ENCODE measurements at regions not wholly inside any gene's neighbourhood (a gene's known extent, or its start where the extent isn't known, plus 50 kb on each side); places are given as distances from the start of the nearest gene placed in this dataset.

DNA sequence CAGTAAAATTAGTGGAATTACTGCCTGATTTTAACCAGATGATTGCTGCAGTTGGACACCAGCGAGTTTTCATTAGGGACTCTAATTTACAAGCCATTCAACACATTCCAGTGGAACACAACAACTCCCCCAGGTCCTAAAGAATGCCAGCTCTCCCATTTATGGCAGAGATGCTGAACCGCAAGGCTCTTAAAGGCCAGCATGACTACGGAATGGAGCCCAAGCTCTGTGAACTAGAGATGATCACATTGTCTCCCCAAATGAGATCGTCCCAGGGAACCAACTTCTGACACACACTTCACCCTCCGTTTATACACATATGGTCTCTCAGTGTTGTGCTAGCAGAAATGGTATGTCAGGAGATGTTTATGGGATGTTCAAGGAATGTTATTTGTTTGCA, 446.2 kb upstream of the NR2F2 start:
- no CpG with 5 or more reads among the region's 5 CpGs for WGBS (ENCODE audit: extremely low coverage, insufficient coverage, insufficient read length)
- H3K4me2 ChIP-seq (ENCODE audit: low read length): no peak overlapping the region
- H3K79me2 ChIP-seq (ENCODE audit: control insufficient read depth, insufficient read depth, low read length, poor library complexity): no peaks in the 10 kb centered on the region
- no peak overlapping the region for H4K12ac ChIP-seq (ENCODE audit: low read depth, low read length)
- peaks cover 6% of the 10 kb centered on the region for H3K79me1 ChIP-seq (ENCODE audit: low read length)
- H3K18ac ChIP-seq (ENCODE audit: low read length): no peak overlapping the region
- H2AFZ ChIP-seq (ENCODE audit: insufficient read depth, low read length, poor library complexity): no peak overlapping the region
- H3K9me3 ChIP-seq (ENCODE audit: insufficient read depth, low read depth, low read length): no peaks in the 10 kb centered on the region
- no peaks in the 10 kb centered on the region for H3K27me3 ChIP-seq (ENCODE audit: insufficient read depth, low read length)
- no peak overlapping the region for H3K4me3 ChIP-seq (ENCODE audit: low read depth, low read length)
- H3K23ac ChIP-seq (ENCODE audit: low read length): no peak overlapping the region
- no peak for DNase-seq
- H2AK5ac ChIP-seq (ENCODE audit: low read length): no peak overlapping the region
- no peak overlapping the region for H3K14ac ChIP-seq (ENCODE audit: low read length)
- H4K91ac ChIP-seq (ENCODE audit: low read depth, low read length): no peak overlapping the region
- no peak overlapping the region for H2BK12ac ChIP-seq (ENCODE audit: low read length)
- no peak overlapping the region for H2BK5ac ChIP-seq (ENCODE audit: low read depth, low read length, poor library complexity)
- no peak overlapping the region for H3K27ac ChIP-seq (ENCODE audit: low read depth, low read length)
- no peak overlapping the region for H2BK120ac ChIP-seq (ENCODE audit: insufficient read depth, low read length, poor library complexity)
- H3K4ac ChIP-seq (ENCODE audit: low read depth, low read length): no peak overlapping the region
- H3K36me3 ChIP-seq (ENCODE audit: control insufficient read depth in 1 of 2, insufficient read depth in 2 of 2, low read length in 2 of 2): no peaks in the 10 kb centered on the region
- peaks cover 7 to 8% of the 10 kb centered on the region in 2 experiments for H3K4me1 ChIP-seq (ENCODE audit: control insufficient read depth in 1 of 2, insufficient read depth in 2 of 2, low read length in 2 of 2)
- no peak overlapping the region for H3K9ac ChIP-seq (ENCODE audit: low read length)
- no peak overlapping the region for H4K8ac ChIP-seq (ENCODE audit: low read depth, low read length)

GRCh38 chr15:95887666-95888390, 442.7 kb upstream of the NR2F2 start:
- Histone ChIP-seq H3K14ac (ENCODE audit: low read length) (no peak overlapping the region), H3K79me2 (ENCODE audit: control insufficient read depth, insufficient read depth, low read length, poor library complexity) (no peaks in the 10 kb centered on the region), H3K4ac (ENCODE audit: low read depth, low read length) (no peak overlapping the region), H3K23ac (ENCODE audit: low read length) (no peak overlapping the region), H2BK120ac (ENCODE audit: insufficient read depth, low read length, poor library complexity) (no peak overlapping the region), H4K12ac (ENCODE audit: low read depth, low read length) (no peak overlapping the region), H3K27me3 (ENCODE audit: insufficient read depth, low read length) (no peaks in the 10 kb centered on the region), H3K9ac (ENCODE audit: low read length) (no peak overlapping the region), H3K4me1 (ENCODE audit: control insufficient read depth in 1 of 2, insufficient read depth in 2 of 2, low read length in 2 of 2) (peaks cover 7 to 8% of the 10 kb centered on the region in 2 experiments), H3K27ac (ENCODE audit: low read depth, low read length) (no peak overlapping the region), H2AFZ (ENCODE audit: insufficient read depth, low read length, poor library complexity) (no peak overlapping the region), H4K91ac (ENCODE audit: low read depth, low read length) (peak overlapping the region; percentile 33), H3K4me3 (ENCODE audit: low read depth, low read length) (no peak overlapping the region), H3K36me3 (ENCODE audit: control insufficient read depth in 1 of 2, insufficient read depth in 2 of 2, low read length in 2 of 2) (no peaks in the 10 kb centered on the region), H2AK5ac (ENCODE audit: low read length) (no peak overlapping the region), H2BK12ac (ENCODE audit: low read length) (peak overlapping the region; percentile 38), H3K79me1 (ENCODE audit: low read length) (peaks cover 5% of the 10 kb centered on the region), H4K8ac (ENCODE audit: low read depth, low read length) (no peak overlapping the region), H3K4me2 (ENCODE audit: low read length) (no peak overlapping the region), H3K18ac (ENCODE audit: low read length) (no peak overlapping the region), H3K9me3 (ENCODE audit: insufficient read depth, low read depth, low read length) (no peaks in the 10 kb centered on the region), H2BK5ac (ENCODE audit: low read depth, low read length, poor library complexity) (no peak overlapping the region)
- peak; percentile 7 to 70 for DNase-seq
- whole genome bisulfite sequencing (ENCODE audit: extremely low coverage, insufficient coverage, insufficient read length): no CpG with 5 or more reads among the region's 7 CpGs

GRCh38 chr15:95888762-95889161, 441.7 kb upstream of the NR2F2 start:
- Histone ChIP-seq H2BK120ac (ENCODE audit: insufficient read depth, low read length, poor library complexity) (no peak overlapping the region), H3K79me2 (ENCODE audit: control insufficient read depth, insufficient read depth, low read length, poor library complexity) (no peaks in the 10 kb centered on the region), H2AK5ac (ENCODE audit: low read length) (no peak overlapping the region), H2BK12ac (ENCODE audit: low read length) (no peak overlapping the region), H4K8ac (ENCODE audit: low read depth, low read length) (no peak overlapping the region), H3K9ac (ENCODE audit: low read length) (no peak overlapping the region), H2AFZ (ENCODE audit: insufficient read depth, low read length, poor library complexity) (no peak overlapping the region), H2BK5ac (ENCODE audit: low read depth, low read length, poor library complexity) (no peak overlapping the region), H3K36me3 (ENCODE audit: control insufficient read depth in 1 of 2, insufficient read depth in 2 of 2, low read length in 2 of 2) (no peaks in the 10 kb centered on the region), H3K27ac (ENCODE audit: low read depth, low read length) (no peak overlapping the region), H3K18ac (ENCODE audit: low read length) (no peak overlapping the region), H3K4ac (ENCODE audit: low read depth, low read length) (no peak overlapping the region), H3K9me3 (ENCODE audit: insufficient read depth, low read depth, low read length) (no peaks in the 10 kb centered on the region), H3K4me3 (ENCODE audit: low read depth, low read length) (no peak overlapping the region), H3K27me3 (ENCODE audit: insufficient read depth, low read length) (no peaks in the 10 kb centered on the region), H3K79me1 (ENCODE audit: low read length) (peaks cover 2% of the 10 kb centered on the region), H3K4me1 (ENCODE audit: control insufficient read depth in 1 of 2, insufficient read depth in 2 of 2, low read length in 2 of 2) (peaks cover 4 to 5% of the 10 kb centered on the region in 2 experiments), H4K91ac (ENCODE audit: low read depth, low read length) (no peak overlapping the region), H4K12ac (ENCODE audit: low read depth, low read length) (no peak overlapping the region), H3K4me2 (ENCODE audit: low read length) (no peak overlapping the region), H3K14ac (ENCODE audit: low read length) (no peak overlapping the region), H3K23ac (ENCODE audit: low read length) (no peak overlapping the region)
- DNase-seq: no peak
- no CpG with 5 or more reads among the region's 1 CpG for WGBS (ENCODE audit: extremely low coverage, insufficient coverage, insufficient read length)

DNA sequence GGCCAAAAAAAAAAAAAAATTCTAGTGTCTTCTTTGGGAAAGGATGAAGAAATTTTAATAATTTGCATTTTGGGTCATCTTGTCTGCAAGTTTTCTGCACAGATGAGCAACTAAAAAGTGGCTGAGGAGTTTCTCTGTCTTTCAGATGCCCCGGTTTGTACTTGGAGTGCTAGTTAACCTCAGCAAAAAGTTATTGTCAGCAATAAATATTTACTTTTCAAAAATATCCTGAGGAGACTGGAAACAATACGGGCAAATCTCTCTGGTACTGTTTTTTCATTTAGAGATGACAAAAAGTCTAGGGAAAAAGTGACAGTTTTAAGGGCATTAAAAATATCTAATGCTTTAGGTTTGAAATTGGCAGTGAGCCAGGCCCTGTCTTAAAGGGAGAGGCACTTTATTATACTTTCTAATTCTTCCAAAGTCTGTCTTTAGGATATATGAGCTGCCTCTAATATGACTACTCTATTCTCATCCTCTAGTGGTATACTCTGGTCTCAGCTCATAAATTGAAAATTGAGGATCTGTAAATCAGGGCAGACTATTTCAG, 436.0 kb upstream of the NR2F2 start:
- H3K79me1 ChIP-seq (ENCODE audit: low read length): no peaks in the 10 kb centered on the region
- H4K8ac ChIP-seq (ENCODE audit: low read depth, low read length): no peak overlapping the region
- no peak overlapping the region for H3K9ac ChIP-seq (ENCODE audit: low read length)

More for the DNA sequence above, 436.0 kb upstream of the NR2F2 start:
- Histone ChIP-seq H2BK120ac (ENCODE audit: insufficient read depth, low read length, poor library complexity) (no peak overlapping the region), H3K4me2 (ENCODE audit: low read length) (no peak overlapping the region), H4K91ac (ENCODE audit: low read depth, low read length) (no peak overlapping the region), H3K23ac (ENCODE audit: low read length) (no peak overlapping the region), H3K9me3 (ENCODE audit: insufficient read depth, low read depth, low read length) (no peaks in the 10 kb centered on the region), H3K36me3 (ENCODE audit: control insufficient read depth in 1 of 2, insufficient read depth in 2 of 2, low read length in 2 of 2) (no peaks in the 10 kb centered on the region), H3K27ac (ENCODE audit: low read depth, low read length) (no peak overlapping the region), H3K4me1 (ENCODE audit: control insufficient read depth in 1 of 2, insufficient read depth in 2 of 2, low read length in 2 of 2) (no peaks in the 10 kb centered on the region), H3K79me2 (ENCODE audit: control insufficient read depth, insufficient read depth, low read length, poor library complexity) (no peaks in the 10 kb centered on the region), H2AK5ac (ENCODE audit: low read length) (no peak overlapping the region), H2BK5ac (ENCODE audit: low read depth, low read length, poor library complexity) (no peak overlapping the region), H3K27me3 (ENCODE audit: insufficient read depth, low read length) (no peaks in the 10 kb centered on the region), H3K14ac (ENCODE audit: low read length) (no peak overlapping the region), H3K18ac (ENCODE audit: low read length) (no peak overlapping the region), H3K4me3 (ENCODE audit: low read depth, low read length) (no peak overlapping the region), H2BK12ac (ENCODE audit: low read length) (no peak overlapping the region), H4K12ac (ENCODE audit: low read depth, low read length) (no peak overlapping the region), H2AFZ (ENCODE audit: insufficient read depth, low read length, poor library complexity) (no peak overlapping the region), H3K4ac (ENCODE audit: low read depth, low read length) (no peak overlapping the region)
- DNase-seq: no peak
- WGBS (ENCODE audit: extremely low coverage, insufficient coverage, insufficient read length): no CpG with 5 or more reads among the region's 2 CpGs

Measured in trophoblast cell (in vitro differentiated cells and primary cell).